IMR-90 (cell line): ENCODE measurements at regions not wholly inside any gene's neighbourhood (a gene's known extent, or its start where the extent isn't known, plus 50 kb on each side); places are given as distances from the start of the nearest gene placed in this dataset.

ENCODE experiments used
- ATAC-seq: fragments of 200-7000 bp; cut with Tn5 transposase; 2 replicates; pipeline ENCODE4 v1.9.1; 2020; ENCODE audit warnings: low read depth, mild to moderate bottlenecking, moderate library complexity
- BruUV-seq: library from RNA; stranded (reverse); fragments of 400-500 nt; replicated peaks from 2 replicates; lab custom pipeline; 2021; lab: Mats Ljungman, UMichigan
- CTCF ChIA-PET: fragments of 300-600 bp; formaldehyde crosslinking; extraction: SDS; loops from one replicate; lab custom pipeline; 2021; ENCODE audit warnings: antibody characterized with exemption; lab: Yijun Ruan, JAX
- POLR2A ChIA-PET: fragments of 300-600 bp; sonication (Branson Sonifier 250); formaldehyde crosslinking; loops from one replicate; lab custom pipeline; 2022; ENCODE audit warnings: antibody characterized with exemption; ENCODE audit not compliant: unreplicated experiment; lab: Charles Lee
- DNase-seq: peaks from one replicate; pipeline ENCODE4 v3.0.0; 2013
- H2AFZ ChIP-seq: replicated peaks from 2 replicates; pipeline ENCODE3; 2013; ENCODE audit warnings: low read length, mild to moderate bottlenecking; ENCODE audit not compliant: poor library complexity
- H2AK5ac ChIP-seq: 2 replicates; pipeline ENCODE4 v1.6.1; 2013; ENCODE audit warnings: low read depth, low read length, inconsistent platforms
- H2AK9ac ChIP-seq: replicated peaks from 2 replicates; pipeline ENCODE3; 2013; ENCODE audit warnings: mild to moderate bottlenecking, low read depth, low read length, moderate library complexity; ENCODE audit not compliant: poor library complexity
- H2BK120ac ChIP-seq: 2 replicates; pipeline ENCODE4 v1.6.1; 2013; ENCODE audit warnings: low read depth, low read length, inconsistent platforms
- H2BK15ac ChIP-seq: 3 replicates; pipeline ENCODE4 v1.6.1; 2013; ENCODE audit warnings: low read depth, low read length, inconsistent platforms
- H2BK20ac ChIP-seq: 2 replicates; pipeline ENCODE4 v1.6.1; 2013; ENCODE audit warnings: low read depth, mild to moderate bottlenecking, inconsistent platforms, low read length, moderate library complexity
- H2BK5ac ChIP-seq: 2 replicates; pipeline ENCODE4 v1.6.1; 2013; ENCODE audit warnings: mild to moderate bottlenecking, low read depth, low read length, inconsistent platforms; ENCODE audit not compliant: poor library complexity, severe bottlenecking
- H3K14ac ChIP-seq: replicated peaks from 2 replicates; pipeline ENCODE4 v1.6.1; 2013; ENCODE audit warnings: low read depth, low read length, inconsistent platforms
- H3K18ac ChIP-seq: 2 replicates; pipeline ENCODE4 v1.6.1; 2013; ENCODE audit warnings: low read depth, low read length, control low read depth
- H3K23ac ChIP-seq: 2 replicates; pipeline ENCODE4 v1.6.1; 2013; ENCODE audit warnings: low read depth, low read length, inconsistent platforms
- H3K27ac ChIP-seq: 2 replicates; pipeline ENCODE4 v1.5.1; 2013; ENCODE audit warnings: mild to moderate bottlenecking, control low read depth, low read length; ENCODE audit not compliant: insufficient read depth
- H3K27me3 ChIP-seq: 2 replicates; pipeline ENCODE4 v1.6.1; 2013; ENCODE audit warnings: low read length; ENCODE audit not compliant: control insufficient read depth, insufficient read depth
- H3K36me3 ChIP-seq: 2 replicates; pipeline ENCODE4 v1.6.1; 2013; ENCODE audit warnings: low read length, mixed read lengths; ENCODE audit not compliant: control insufficient read depth, insufficient read depth
- H3K4ac ChIP-seq: 2 replicates; pipeline ENCODE4 v1.6.1; 2013; ENCODE audit warnings: low read depth, low read length, inconsistent platforms
- H3K4me1 ChIP-seq: 2 replicates; pipeline ENCODE4 v1.6.1; 2013; ENCODE audit warnings: low read length, mixed read lengths; ENCODE audit not compliant: control insufficient read depth, insufficient read depth
- H3K4me2 ChIP-seq: 2 replicates; pipeline ENCODE4 v1.6.1; 2013; ENCODE audit warnings: low read depth, mild to moderate bottlenecking, control low read depth, low read length, moderate library complexity
- H3K4me3 ChIP-seq: 2 replicates; pipeline ENCODE4 v1.5.1; 2013; ENCODE audit warnings: low read depth, mild to moderate bottlenecking, control low read depth, low read length, moderate library complexity; ENCODE audit not compliant: insufficient read depth
- H3K56ac ChIP-seq: 2 replicates; pipeline ENCODE4 v1.6.1; 2013; ENCODE audit warnings: low read length, inconsistent platforms; ENCODE audit not compliant: insufficient read depth; ENCODE audit errors: extremely low read depth
- H3K79me1 ChIP-seq, 2 experiments: 2 replicates each; pipeline ENCODE4 v1.6.1; 2013; ENCODE audit warnings: low read length in 2 of 2, inconsistent platforms in 1 of 2, low read depth in 1 of 2
- H3K9ac ChIP-seq: 2 replicates; pipeline ENCODE4 v1.6.1; 2013; ENCODE audit warnings: low read depth, low read length, control low read depth
- H3K9me1 ChIP-seq: 2 replicates; pipeline ENCODE4 v1.6.1; 2013; ENCODE audit warnings: low read length, inconsistent platforms; ENCODE audit not compliant: insufficient read depth
- H3K9me3 ChIP-seq: 2 replicates; pipeline ENCODE4 v1.6.1; 2013; ENCODE audit warnings: low read length; ENCODE audit not compliant: control insufficient read depth, insufficient read depth
- H4K20me1 ChIP-seq: 2 replicates; pipeline ENCODE4 v1.6.1; 2013; ENCODE audit warnings: low read length, inconsistent platforms; ENCODE audit not compliant: insufficient read depth
- H4K5ac ChIP-seq: 2 replicates; pipeline ENCODE4 v1.6.1; 2013; ENCODE audit warnings: mild to moderate bottlenecking, low read depth, low read length, control low read depth
- H4K8ac ChIP-seq, 2 experiments: 2 replicates each; pipeline ENCODE4 v1.6.1; 2013; ENCODE audit warnings: low read depth in 2 of 2, low read length in 2 of 2, control low read depth in 1 of 2, inconsistent platforms in 1 of 2
- H4K91ac ChIP-seq: 2 replicates; pipeline ENCODE4 v1.6.1; 2013; ENCODE audit warnings: low read depth, low read length, inconsistent platforms; ENCODE audit not compliant: insufficient read depth
- BHLHE40 ChIP-seq: fragments of 150-350 bp; IDR thresholded peaks from 2 replicates; pipeline ENCODE4 v1.6.1; 2016; ENCODE audit warnings: mild to moderate bottlenecking, low read depth, low read length
- CEBPB ChIP-seq: IDR thresholded peaks from 2 replicates; pipeline ENCODE4 v1.6.1; 2012; ENCODE audit warnings: low read depth, low read length, improper control_type of control experiment
- CHD1 ChIP-seq: IDR thresholded peaks from 2 replicates; pipeline ENCODE4 v1.6.1; 2012; ENCODE audit warnings: low read depth, low read length, improper control_type of control experiment
- CTCF ChIP-seq: conservative IDR thresholded peaks from 2 replicates; pipeline ENCODE4 v1.5.1; 2012; ENCODE audit warnings: mild to moderate bottlenecking, low read depth, low read length, improper control_type of control experiment
- ELK1 ChIP-seq: fragments of 150-350 bp; IDR thresholded peaks from 2 replicates; pipeline ENCODE4 v1.6.1; 2016; ENCODE audit warnings: low read depth, mild to moderate bottlenecking, low read length, moderate library complexity, borderline replicate concordance
- FOS ChIP-seq: fragments of 150-350 bp; IDR thresholded peaks from 2 replicates; pipeline ENCODE4 v1.6.1; 2016; ENCODE audit warnings: low read depth, low read length
- MAFK ChIP-seq: IDR thresholded peaks from 2 replicates; pipeline ENCODE4 v1.6.1; 2012; ENCODE audit warnings: low read depth, low read length, improper control_type of control experiment
- MAZ ChIP-seq: IDR thresholded peaks from 2 replicates; pipeline ENCODE4 v1.6.1; 2012; ENCODE audit warnings: low read depth, mild to moderate bottlenecking, low read length, improper control_type of control experiment, moderate library complexity, borderline replicate concordance
- MXI1 ChIP-seq: IDR thresholded peaks from 2 replicates; pipeline ENCODE4 v1.6.1; 2012; ENCODE audit warnings: low read depth, mild to moderate bottlenecking, low read length, moderate library complexity, borderline replicate concordance
- NFE2L2 ChIP-seq: fragments of 150-350 bp; IDR thresholded peaks from 2 replicates; pipeline ENCODE4 v1.6.1; 2016; ENCODE audit warnings: low read depth, mild to moderate bottlenecking, low read length
- POLR2A ChIP-seq: IDR thresholded peaks from 2 replicates; pipeline ENCODE4 v1.6.1; 2012; ENCODE audit warnings: mild to moderate bottlenecking, low read depth, low read length
- RAD21 ChIP-seq: IDR thresholded peaks from 2 replicates; pipeline ENCODE4 v1.6.1; 2012; ENCODE audit warnings: low read length, improper control_type of control experiment
- RCOR1 ChIP-seq: IDR thresholded peaks from 2 replicates; pipeline ENCODE4 v1.6.1; 2012; ENCODE audit warnings: mild to moderate bottlenecking, low read length, improper control_type of control experiment; ENCODE audit not compliant: insufficient replicate concordance
- RFX5 ChIP-seq: IDR thresholded peaks from 2 replicates; pipeline ENCODE4 v1.8.0; 2012; ENCODE audit warnings: low read depth, mild to moderate bottlenecking, low read length, moderate library complexity
- SMC3 ChIP-seq: fragments of 150-350 bp; IDR thresholded peaks from 2 replicates; pipeline ENCODE4 v1.6.1; 2016; ENCODE audit warnings: low read depth, mild to moderate bottlenecking, antibody characterized with exemption, low read length, moderate library complexity
- USF2 ChIP-seq: fragments of 150-350 bp; IDR thresholded peaks from 2 replicates; pipeline ENCODE4 v1.6.1; 2017; ENCODE audit warnings: mild to moderate bottlenecking, antibody characterized with exemption, low read length, low read depth
- WGBS, 2 experiments: methylation state at CpG; one replicate each; pipeline versions ENCODE4 v1.1.5 to v1.1.7; 2013; ENCODE audit warnings: missing lambda C conversion rate in 2 of 2; ENCODE audit not compliant: insufficient read length in 1 of 2; ENCODE audit errors: extremely low coverage in 2 of 2; 5-methylcytosine and 5-hydroxymethylcytosine counted together
- dilution Hi-C: fragments of 300-500 bp; cut with HindIII; formaldehyde crosslinking; loops from one replicate; pipeline ENCODE4 v1.14.3; 2018; ENCODE audit warnings: low sequenced_read_pairs; ENCODE audit not compliant: unreplicated experiment
- in situ Hi-C: fragments of 300-500 bp; cut with MboI; formaldehyde crosslinking; loops from 3 replicates; pipeline ENCODE4 v1.14.3; 2019; ENCODE audit warnings: low sequenced_read_pairs, inconsistent platforms, mixed read lengths
- intact Hi-C: fragments of 100-400 bp; cut with micrococcal nuclease; formaldehyde crosslinking; loops from 2 replicates; pipeline ENCODE4 v1.10.0; 2022

GRCh38 chr3:177437513-177438337 is 240.4 kb upstream of the TBL1XR1 start:
- no peak overlapping the region for H3K56ac ChIP-seq
- H2AFZ ChIP-seq: no peak overlapping the region
- H3K9me3 ChIP-seq: no peaks in the 10 kb centered on the region
- no peak overlapping the region for H3K23ac ChIP-seq
- H3K4me1 ChIP-seq: peaks cover 12% of the 10 kb centered on the region; the same call in 1 of the 2 replicates
- no peak overlapping the region for H2BK15ac ChIP-seq
- dilution Hi-C loops: no loop called here
- no peak overlapping the region for H2BK5ac ChIP-seq
- H4K20me1 ChIP-seq: no peaks in the 10 kb centered on the region
- TF ChIP-seq SMC3 (no peak), CHD1 (no peak), MAFK (no peak), ELK1 (no peak), POLR2A (no peak), RCOR1 (no peak), NFE2L2 (no peak), FOS (no peak), USF2 (no peak), BHLHE40 (no peak), MXI1 (no peak), MAZ (no peak), RAD21 (no peak), CTCF (no peak), CEBPB (no peak), RFX5 (no peak)
- H2BK120ac ChIP-seq: no peak overlapping the region
- H3K9me1 ChIP-seq: no peaks in the 10 kb centered on the region
- H3K27ac ChIP-seq: no peak overlapping the region
- H2AK9ac ChIP-seq: no peak overlapping the region
- H3K27me3 ChIP-seq: no peaks in the 10 kb centered on the region
- no peak overlapping the region for H3K14ac ChIP-seq
- no peak overlapping the region for H3K18ac ChIP-seq
- ATAC-seq (no peak), DNase-seq (no peak)
- POLR2A ChIA-PET: no interaction called here
- no peak overlapping the region for H4K5ac ChIP-seq
- no CpG with 5 or more reads among the region's 5 CpGs for WGBS, 2 experiments
- no peak overlapping the region for H4K91ac ChIP-seq
- no peak overlapping the region for H3K4ac ChIP-seq
- intact Hi-C loops: no loop called here
- in situ Hi-C loops: no loop called here
- H2AK5ac ChIP-seq: no peak overlapping the region
- BruUV-seq: no TSS peak
- H2BK20ac ChIP-seq: no peak overlapping the region
- no peak overlapping the region for H4K8ac ChIP-seq
- H3K4me3 ChIP-seq: no peak overlapping the region
- no peaks in the 10 kb centered on the region for H3K79me1 ChIP-seq
- CTCF ChIA-PET: no interaction called here
- H3K9ac ChIP-seq: no peak overlapping the region
- no peaks in the 10 kb centered on the region for H3K36me3 ChIP-seq
- H3K4me2 ChIP-seq: no peak overlapping the region
